Neuronal stem cell (in vitro differentiated cells): ENCODE measurements at regions not wholly inside any gene's neighbourhood (a gene's known extent, or its start where the extent isn't known, plus 50 kb on each side); places are given as distances from the start of the nearest gene placed in this dataset.

Source experiments
- DNase-seq: peaks from one replicate; pipeline ENCODE4 v3.0.0-alpha.2; 2013; ENCODE audit warnings: low spot score
- H2AFZ ChIP-seq: one replicate; pipeline ENCODE4 v1.6.1; 2013; ENCODE audit warnings: mild to moderate bottlenecking, low read length, inconsistent platforms
- H2AK5ac ChIP-seq: 2 replicates; pipeline ENCODE4 v1.6.1; 2013; ENCODE audit warnings: low read depth, mild to moderate bottlenecking, inconsistent platforms, low read length, moderate library complexity, mixed read lengths
- H2BK120ac ChIP-seq: 2 replicates; pipeline ENCODE4 v1.6.1; 2013; ENCODE audit warnings: low read depth, mild to moderate bottlenecking, inconsistent platforms, low read length, moderate library complexity, mixed read lengths
- H2BK12ac ChIP-seq: one replicate; pipeline ENCODE4 v1.6.1; 2013; ENCODE audit warnings: low read length, inconsistent platforms
- H2BK15ac ChIP-seq: 2 replicates; pipeline ENCODE4 v1.6.1; 2013; ENCODE audit warnings: mild to moderate bottlenecking, low read length, inconsistent platforms, mixed read lengths
- H2BK5ac ChIP-seq: one replicate; pipeline ENCODE4 v1.6.1; 2013; ENCODE audit warnings: inconsistent platforms, mild to moderate bottlenecking, low read length, moderate library complexity
- H3K14ac ChIP-seq: one replicate; pipeline ENCODE4 v1.6.1; 2013; ENCODE audit warnings: low read length, inconsistent platforms
- H3K18ac ChIP-seq: 2 replicates; pipeline ENCODE4 v1.6.1; 2013; ENCODE audit warnings: low read length, inconsistent platforms
- H3K23ac ChIP-seq: 2 replicates; pipeline ENCODE4 v1.6.1; 2013; ENCODE audit warnings: low read depth, mild to moderate bottlenecking, mixed read lengths, low read length, inconsistent platforms; ENCODE audit not compliant: poor library complexity
- H3K27ac ChIP-seq: replicated peaks from 3 replicates; pipeline ENCODE4 v1.5.1; 2013; ENCODE audit warnings: low read length, inconsistent platforms
- H3K27me3 ChIP-seq, 3 experiments: 2 replicates each; pipeline ENCODE4 v1.6.1; 2013; ENCODE audit warnings: low read length in 3 of 3, mild to moderate bottlenecking in 2 of 3, inconsistent platforms in 1 of 3, low read depth in 1 of 3, mixed read lengths in 1 of 3, moderate library complexity in 1 of 3; ENCODE audit not compliant: control insufficient read depth in 3 of 3, insufficient read depth in 3 of 3
- H3K36me3 ChIP-seq, 2 donors: replicated peaks in 1 of 2; 2 replicates each; pipeline ENCODE4 v1.6.1; 2013; ENCODE audit warnings: low read length in 2 of 2; ENCODE audit not compliant: control insufficient read depth in 2 of 2, insufficient read depth in 2 of 2
- H3K4ac ChIP-seq: 2 replicates; pipeline ENCODE4 v1.6.1; 2013; ENCODE audit warnings: inconsistent platforms, mild to moderate bottlenecking, low read length, moderate library complexity
- H3K4me1 ChIP-seq, 2 donors: 1 replicate in 1 of 2; 2 replicates in 1 of 2; pipeline ENCODE4 v1.6.1; 2013; ENCODE audit warnings: low read length in 2 of 2, low read depth in 1 of 2; ENCODE audit not compliant: control insufficient read depth in 2 of 2, insufficient read depth in 1 of 2
- H3K4me2 ChIP-seq: one replicate; pipeline ENCODE4 v1.6.1; 2013; ENCODE audit warnings: mild to moderate bottlenecking, low read length, inconsistent platforms; ENCODE audit not compliant: insufficient read depth, poor library complexity, severe bottlenecking
- H3K4me3 ChIP-seq, 2 donors: 2 replicates each; pipeline ENCODE4 v1.5.1; 2013; ENCODE audit warnings: low read length in 2 of 2, mild to moderate bottlenecking in 2 of 2, inconsistent platforms in 1 of 2, moderate library complexity in 1 of 2
- H3K79me1 ChIP-seq: one replicate; pipeline ENCODE4 v1.6.1; 2013; ENCODE audit warnings: low read depth, mild to moderate bottlenecking, inconsistent platforms, low read length, moderate library complexity
- H3K9ac ChIP-seq: one replicate; pipeline ENCODE4 v1.6.1; 2013; ENCODE audit warnings: mild to moderate bottlenecking, low read depth, low read length, inconsistent platforms; ENCODE audit not compliant: poor library complexity
- H3K9me3 ChIP-seq, 2 donors: replicated peaks in 1 of 2; 2 replicates each; pipeline versions ENCODE3 to v1.6.1; 2013; ENCODE audit warnings: low read length in 2 of 2, mild to moderate bottlenecking in 2 of 2, inconsistent platforms in 1 of 2, low read depth in 1 of 2, mixed read lengths in 1 of 2, moderate library complexity in 1 of 2; ENCODE audit not compliant: control insufficient read depth in 2 of 2, insufficient read depth in 1 of 2
- H4K8ac ChIP-seq: one replicate; pipeline ENCODE4 v1.6.1; 2013; ENCODE audit warnings: low read depth, mild to moderate bottlenecking, inconsistent platforms, low read length, moderate library complexity
- H4K91ac ChIP-seq: one replicate; pipeline ENCODE4 v1.6.1; 2013; ENCODE audit warnings: low read length, low read depth, mild to moderate bottlenecking, inconsistent platforms; ENCODE audit not compliant: poor library complexity
- WGBS, 2 donors: extraction: QIAGEN DNeasy Blood & Tissue Kit; methylation state at CpG; one replicate each; pipeline ENCODE4 v1.1.7; 2013; ENCODE audit warnings: missing lambda C conversion rate in 2 of 2, mixed read lengths in 1 of 2; ENCODE audit not compliant: insufficient read length in 2 of 2, insufficient replicate concordance in 1 of 2; ENCODE audit errors: extremely low coverage in 2 of 2; 5-methylcytosine and 5-hydroxymethylcytosine counted together

DNA sequence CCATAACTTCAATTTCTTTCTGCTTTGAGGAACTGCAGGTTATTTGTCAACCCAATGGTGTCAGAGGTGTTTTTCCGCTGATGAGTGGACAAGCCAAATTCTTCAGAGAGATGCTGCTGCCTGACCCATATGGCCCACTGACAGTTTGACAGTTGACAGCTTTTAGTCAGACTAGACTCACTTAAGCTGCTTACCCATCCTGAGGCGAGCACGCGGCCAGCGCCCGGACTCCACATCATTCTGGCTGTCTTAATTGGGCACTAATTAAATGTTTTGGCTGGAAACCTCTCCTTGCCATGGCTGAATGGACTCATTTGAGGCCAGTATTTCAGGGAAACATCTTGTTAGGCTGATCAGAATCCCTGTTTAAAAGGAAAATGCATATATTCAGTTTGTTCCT lies 316.1 kb upstream of the FANCL start:
- Histone ChIP-seq H3K27me3 (peaks cover 0 to 9% (median 0%) of the 10 kb centered on the region in 3 experiments), H2AK5ac (no peak overlapping the region), H3K4ac (no peak overlapping the region), H3K9me3 (no peaks in the 10 kb centered on the region), H3K18ac (no peak overlapping the region), H2AFZ (no peak overlapping the region), H3K4me1 (peaks cover 2 to 8% of the 10 kb centered on the region in 2 donors), H3K23ac (no peak overlapping the region), H4K8ac (no peak overlapping the region), H3K4me3 (no peak overlapping the region), H3K4me2 (no peak overlapping the region), H2BK12ac (no peak overlapping the region), H3K14ac (no peak overlapping the region), H2BK120ac (no peak overlapping the region), H3K9ac (no peak overlapping the region), H3K79me1 (no peaks in the 10 kb centered on the region), H2BK5ac (no peak overlapping the region), H4K91ac (no peak overlapping the region), H3K36me3 (no peaks in the 10 kb centered on the region), H2BK15ac (no peak overlapping the region), H3K27ac (no peak overlapping the region)
- WGBS, 2 donors = no CpG with 5 or more reads among the region's 6 CpGs
- DNase-seq = peak; percentile 38

DNA sequence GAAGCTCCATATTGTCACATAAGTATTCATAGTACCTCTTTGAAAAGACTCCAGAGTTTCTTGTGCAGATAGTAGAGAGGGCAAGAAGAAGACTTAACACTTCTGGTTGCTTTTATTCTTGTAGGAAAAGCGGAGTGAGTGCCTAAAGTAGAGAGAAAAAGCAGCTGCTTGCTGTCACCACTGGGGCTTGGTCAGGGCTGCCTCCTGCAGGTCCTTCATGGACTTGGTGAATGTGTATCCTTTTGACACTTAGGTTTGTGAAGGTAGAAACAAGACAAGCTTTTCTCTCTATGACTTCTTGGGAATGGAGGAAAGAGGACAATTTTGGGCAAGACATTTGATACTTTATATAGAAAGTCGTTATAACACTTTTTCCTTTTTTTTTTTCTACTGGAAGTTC lies 312.8 kb upstream of the FANCL start:
- no peak for DNase-seq
- WGBS, 2 donors = no CpG with 5 or more reads among the region's 2 CpGs

DNA sequence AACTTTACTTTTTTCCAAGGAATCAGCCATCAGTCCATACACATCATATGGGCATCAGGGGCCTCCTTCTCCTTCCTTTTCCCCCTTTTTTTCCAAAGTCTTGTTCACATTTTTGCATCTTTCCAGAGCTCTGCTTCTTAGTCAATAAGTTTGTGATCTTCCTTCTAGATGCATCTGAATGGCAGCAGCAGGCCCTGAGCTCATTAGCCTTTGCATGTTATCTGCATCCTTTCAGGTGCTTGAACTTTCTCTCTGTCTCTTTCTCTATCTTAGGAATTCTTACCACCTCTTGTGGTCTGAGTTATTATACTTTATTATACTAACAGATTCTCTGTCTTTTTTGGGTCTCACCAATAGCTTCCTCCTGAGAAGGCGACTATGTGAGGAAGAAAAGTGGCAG lies 312.4 kb upstream of the FANCL start:
- H3K14ac ChIP-seq = no peak overlapping the region
- no peak overlapping the region for H3K23ac ChIP-seq
- H3K4me2 ChIP-seq = no peak overlapping the region
- no CpG with 5 or more reads among the region's 1 CpG for WGBS, 2 donors
- H3K4ac ChIP-seq = no peak overlapping the region
- peaks cover 0 to 8% of the 10 kb centered on the region in 2 donors for H3K4me1 ChIP-seq
- H2BK15ac ChIP-seq = no peak overlapping the region
- H4K91ac ChIP-seq = no peak overlapping the region
- H3K4me3 ChIP-seq = no peak overlapping the region
- no peaks in the 10 kb centered on the region for H3K79me1 ChIP-seq
- no peak overlapping the region for H2AFZ ChIP-seq
- H3K9me3 ChIP-seq = no peaks in the 10 kb centered on the region
- no peak overlapping the region for H3K27ac ChIP-seq
- no peak overlapping the region for H2AK5ac ChIP-seq
- no peak overlapping the region for H2BK12ac ChIP-seq
- no peak overlapping the region for H3K9ac ChIP-seq
- H3K27me3 ChIP-seq = peaks cover 0 to 9% (median 0%) of the 10 kb centered on the region in 3 experiments
- no peak overlapping the region for H2BK120ac ChIP-seq
- H4K8ac ChIP-seq = no peak overlapping the region
- no peak for DNase-seq
- H2BK5ac ChIP-seq = no peak overlapping the region
- no peak overlapping the region for H3K18ac ChIP-seq
- H3K36me3 ChIP-seq = no peaks in the 10 kb centered on the region

More for the DNA sequence above, 312.8 kb upstream of the FANCL start:
- H2BK5ac ChIP-seq = no peak overlapping the region
- no peak overlapping the region for H2BK120ac ChIP-seq
- H4K91ac ChIP-seq = no peak overlapping the region
- H4K8ac ChIP-seq = no peak overlapping the region
- H3K4ac ChIP-seq = no peak overlapping the region
- H3K4me2 ChIP-seq = no peak overlapping the region
- no peaks in the 10 kb centered on the region for H3K79me1 ChIP-seq
- H2AFZ ChIP-seq = no peak overlapping the region
- H3K9me3 ChIP-seq = no peaks in the 10 kb centered on the region
- no peak overlapping the region for H3K18ac ChIP-seq
- no peak overlapping the region for H2AK5ac ChIP-seq
- no peak overlapping the region for H3K23ac ChIP-seq
- no peak overlapping the region for H3K9ac ChIP-seq
- peaks cover 0 to 9% (median 0%) of the 10 kb centered on the region in 3 experiments for H3K27me3 ChIP-seq
- no peaks in the 10 kb centered on the region for H3K36me3 ChIP-seq
- no peak overlapping the region for H2BK15ac ChIP-seq
- no peak overlapping the region for H3K4me3 ChIP-seq
- H2BK12ac ChIP-seq = no peak overlapping the region
- H3K14ac ChIP-seq = no peak overlapping the region
- H3K4me1 ChIP-seq = peaks cover under 1 to 8% of the 10 kb centered on the region in 2 donors
- no peak overlapping the region for H3K27ac ChIP-seq

DNA sequence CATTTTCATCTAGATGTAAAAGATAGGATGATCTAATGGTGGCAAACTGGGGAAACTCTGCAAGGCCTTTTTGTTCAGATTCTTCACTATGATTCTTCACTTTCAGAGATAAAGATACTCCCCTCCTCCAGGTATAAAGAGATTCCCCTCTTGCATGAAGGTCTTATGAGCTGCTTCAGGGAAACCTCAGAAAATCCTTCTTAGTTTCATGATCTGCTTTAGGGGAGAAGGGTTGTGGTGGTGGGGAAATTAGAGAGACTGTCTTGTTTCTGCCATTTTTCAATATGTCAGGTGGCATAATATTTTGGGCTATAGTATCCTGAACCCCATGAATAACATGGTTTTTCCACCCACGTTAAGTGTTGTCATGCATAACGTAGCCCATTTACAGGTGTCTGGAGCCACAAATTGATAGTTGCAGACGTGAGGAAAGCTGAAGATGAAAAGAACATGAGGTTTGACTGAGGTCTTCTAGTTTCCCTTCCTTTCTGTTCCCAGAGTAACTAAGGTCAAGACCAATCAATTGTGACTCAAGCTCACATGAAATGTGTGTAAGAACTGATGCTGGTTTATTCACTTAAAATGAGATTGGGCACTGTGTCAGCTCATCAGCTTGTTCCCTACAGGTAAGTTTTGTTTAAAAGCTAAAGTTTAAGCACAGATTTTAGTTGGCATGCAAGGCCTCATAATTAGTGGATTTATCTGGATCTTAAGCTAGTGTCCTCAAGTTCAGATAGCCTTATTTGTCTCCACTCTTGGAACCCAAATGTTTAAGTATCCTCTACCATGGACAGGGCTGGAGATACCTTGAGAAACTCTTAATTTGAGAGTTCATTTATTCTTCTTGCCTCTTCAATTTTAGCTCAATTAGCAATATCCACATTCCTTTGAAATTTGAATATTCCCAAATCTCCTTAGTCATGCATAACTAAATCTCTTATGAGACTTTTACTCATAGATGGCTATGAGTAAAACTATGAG lies 304.5 kb upstream of the FANCL start:
- Histone ChIP-seq H3K9ac (no peak overlapping the region), H3K79me1 (no peaks in the 10 kb centered on the region), H2BK5ac (no peak overlapping the region), H3K36me3 (no peaks in the 10 kb centered on the region), H3K14ac (no peak overlapping the region), H3K4me1 (peaks cover 7 to 10% of the 10 kb centered on the region in 2 donors), H3K9me3 (no peaks in the 10 kb centered on the region), H3K27ac (no peak overlapping the region), H3K4me2 (no peak overlapping the region), H2AFZ (no peak overlapping the region), H3K4me3 (no peak overlapping the region), H3K27me3 (no peaks in the 10 kb centered on the region), H4K91ac (no peak overlapping the region), H2BK15ac (no peak overlapping the region), H3K4ac (no peak overlapping the region), H2AK5ac (no peak overlapping the region), H3K23ac (no peak overlapping the region), H3K18ac (no peak overlapping the region), H2BK120ac (no peak overlapping the region), H4K8ac (no peak overlapping the region), H2BK12ac (no peak overlapping the region)
- WGBS, 2 donors = no CpG with 5 or more reads among the region's 3 CpGs
- no peak for DNase-seq
